GM12874 (cell line): ENCODE measurements at regions not wholly inside any gene's neighbourhood (a gene's known extent, or its start where the extent isn't known, plus 50 kb on each side); places are given as distances from the start of the nearest gene placed in this dataset.

Experiments
- CTCF ChIP-seq: IDR thresholded peaks from 2 replicates; pipeline ENCODE4 v1.5.1; 2011; ENCODE audit warnings: low read depth, mild to moderate bottlenecking, control low read depth, low read length, moderate library complexity; ENCODE audit not compliant: insufficient read depth

- no peak for TF ChIP-seq CTCF
Observed at GRCh38 chr4:124415146-124415545, 297.4 kb downstream of the ANKRD50 start.

- TF ChIP-seq CTCF, result no peak
Observed at GRCh38 chr4:124417371-124417770, 295.2 kb downstream of the ANKRD50 start.

- no peak for TF ChIP-seq CTCF
Observed at GRCh38 chr4:124420166-124420695, 292.3 kb downstream of the ANKRD50 start.

GRCh38 chr4:124423160-124423559 is 289.4 kb downstream of the ANKRD50 start:
- no peak for TF ChIP-seq CTCF

GRCh38 chr4:124426279-124426678 is 286.3 kb downstream of the ANKRD50 start:
- no peak for TF ChIP-seq CTCF

GRCh38 chr4:124427095-124427767 is 285.3 kb downstream of the ANKRD50 start:
- TF ChIP-seq CTCF, result no peak

- no peak for TF ChIP-seq CTCF
Observed at GRCh38 chr4:124428648-124429047, 283.9 kb downstream of the ANKRD50 start.
